ENCODE measurements at regions not wholly inside any gene's neighbourhood (a gene's known extent, or its start where the extent isn't known, plus 50 kb on each side); places are given as distances from the start of the nearest gene placed in this dataset.

- no peak for TF ChIP-seq CTCF (IDR thresholded peaks at IDR 0.05)
- no peak for TF ChIP-seq POLR2A (IDR thresholded peaks at IDR 0.05)
Observed at GRCh38 chr1:9440261-9440660, 99.0 kb upstream of the SLC25A33 start.

All from thyroid gland (tissue), 4 donors.